HCT116 (cell line): ENCODE measurements at regions not wholly inside any gene's neighbourhood (a gene's known extent, or its start where the extent isn't known, plus 50 kb on each side); places are given as distances from the start of the nearest gene placed in this dataset.

ENCODE experiments used
- ATAC-seq: fragments of 200-7000 bp; cut with Tn5 transposase; 2 replicates; pipeline ENCODE4 v1.9.1; 2020; ENCODE audit warnings: mild to moderate bottlenecking, moderate library complexity
- BruUV-seq: library from RNA; stranded (reverse); fragments of 400-500 nt; replicated peaks from 2 replicates; lab custom pipeline; 2021; lab: Mats Ljungman, UMichigan
- CTCF ChIA-PET: fragments of 300-600 bp; sonication (Branson Sonifier 250); formaldehyde crosslinking; loops from one replicate; lab custom pipeline; 2021; ENCODE audit warnings: antibody characterized with exemption; lab: Charles Lee
- POLR2A ChIA-PET: fragments of 300-600, 350-600 bp; sonication (Branson Sonifier 250); formaldehyde crosslinking; loops from one replicate; lab custom pipeline; 2021; ENCODE audit warnings: antibody characterized with exemption; lab: Charles Lee
- RAD21 ChIA-PET, 2 experiments: fragments of 300-600 bp; sonication (Branson Sonifier 250); formaldehyde crosslinking; loops; one replicate each; lab custom pipeline; 2023; ENCODE audit warnings: low total read pairs in 2 of 2; ENCODE audit not compliant: uncharacterized antibody in 2 of 2, unreplicated experiment in 2 of 2, low non-redundant PET in 1 of 2; lab: Charles Lee
- DNase-seq: peaks from one replicate; pipeline ENCODE4 v3.0.0-alpha.2; 2010; ENCODE audit warnings: low read depth, low spot score
- H2AFZ ChIP-seq: fragments of 200-600 bp; shearing (Covaris generic), sonication (generic); 2 replicates; pipeline ENCODE4 v1.6.1; 2017; ENCODE audit warnings: low read depth, mixed run types, mixed read lengths, antibody characterized with exemption, low read length; ENCODE audit not compliant: poor library complexity, severe bottlenecking
- H3K27ac ChIP-seq: 2 replicates; pipeline ENCODE4 v1.5.1; 2012; ENCODE audit warnings: low read depth, low read length
- H3K27me3 ChIP-seq: fragments of 200-600 bp; sonication (generic); 2 replicates; pipeline ENCODE4 v1.6.1; 2016; ENCODE audit warnings: mixed run types, low read length, mixed read lengths; ENCODE audit not compliant: insufficient read depth
- H3K36me3 ChIP-seq, 2 experiments: fragments of 200-500 bp in 1 of 2; fragments of 200-600 bp in 1 of 2; sonication (Bioruptor generic) in 1 of 2; sonication (generic) in 1 of 2; 2 replicates each; pipeline versions ENCODE4 v1.5.1 to v1.6.1; 2014 to 2016; ENCODE audit warnings: low read length in 2 of 2, inconsistent platforms in 1 of 2, mixed read lengths in 1 of 2, mixed run types in 1 of 2; ENCODE audit not compliant: insufficient read depth in 2 of 2, control insufficient read depth in 1 of 2
- H3K4me1 ChIP-seq, 2 experiments: fragments of 200-600 bp in 1 of 2; sonication (generic) in 1 of 2; 2 replicates each; pipeline versions ENCODE4 v1.5.1 to v1.6.1; 2012 to 2017; ENCODE audit warnings: low read length in 2 of 2, inconsistent platforms in 1 of 2, mild to moderate bottlenecking in 1 of 2, mixed read lengths in 1 of 2, mixed run types in 1 of 2, moderate library complexity in 1 of 2; ENCODE audit not compliant: insufficient read depth in 2 of 2, control insufficient read depth in 1 of 2
- H3K4me2 ChIP-seq: fragments of 200-600 bp; sonication (generic); 2 replicates; pipeline ENCODE4 v1.6.1; 2017; ENCODE audit warnings: mixed run types, low read length, mixed read lengths
- H3K4me3 ChIP-seq, 2 experiments: fragments of 200-600 bp in 1 of 2; sonication (generic) in 1 of 2; replicated peaks in 1 of 2; 2 replicates each; pipeline ENCODE4 v1.5.1; 2011 to 2016; ENCODE audit warnings: low read length in 2 of 2, control low read depth in 1 of 2, low read depth in 1 of 2, mild to moderate bottlenecking in 1 of 2, mixed read lengths in 1 of 2, mixed run types in 1 of 2
- H3K79me2 ChIP-seq: fragments of 200-600 bp; sonication (generic); 2 replicates; pipeline ENCODE4 v1.6.1; 2017; ENCODE audit warnings: mild to moderate bottlenecking, mixed run types, low read length, moderate library complexity, mixed read lengths; ENCODE audit not compliant: insufficient read depth
- H3K9ac ChIP-seq: fragments of 200-600 bp; sonication (generic); 2 replicates; pipeline ENCODE4 v1.6.1; 2016; ENCODE audit warnings: low read length, mixed read lengths
- H3K9me2 ChIP-seq: fragments of 200-600 bp; sonication (generic), shearing (Covaris generic); 2 replicates; pipeline ENCODE4 v1.6.1; 2017; ENCODE audit warnings: mixed run types, mild to moderate bottlenecking, moderate library complexity; ENCODE audit not compliant: insufficient read depth
- H3K9me3 ChIP-seq, 2 experiments: fragments of 200-500 bp in 1 of 2; fragments of 200-600 bp in 1 of 2; sonication (Bioruptor generic) in 1 of 2; sonication (generic) in 1 of 2; 2 replicates each; pipeline ENCODE4 v1.6.1; 2014 to 2017; ENCODE audit warnings: low read length in 2 of 2, mixed read lengths in 2 of 2, inconsistent platforms in 1 of 2, low read depth in 1 of 2, mild to moderate bottlenecking in 1 of 2, mixed run types in 1 of 2, moderate library complexity in 1 of 2; ENCODE audit not compliant: control insufficient read depth in 1 of 2, insufficient read depth in 1 of 2
- H4K20me1 ChIP-seq: fragments of 200-600 bp; sonication (generic), shearing (Covaris generic); 2 replicates; pipeline ENCODE4 v1.6.1; 2017; ENCODE audit warnings: mixed run types, mild to moderate bottlenecking, moderate library complexity; ENCODE audit not compliant: insufficient read depth
- CBX3 ChIP-seq: IDR thresholded peaks from 2 replicates; pipeline ENCODE4 v1.6.1; 2012; ENCODE audit warnings: low read depth
- CEBPB ChIP-seq: IDR thresholded peaks from 2 replicates; pipeline ENCODE4 v1.6.1; 2012; ENCODE audit warnings: low read depth
- ELF1 ChIP-seq: IDR thresholded peaks from 2 replicates; pipeline ENCODE4 v1.6.1; 2012; ENCODE audit warnings: low read depth, borderline replicate concordance
- MAX ChIP-seq: IDR thresholded peaks from 2 replicates; pipeline ENCODE4 v1.6.1; 2012
- POLR2A ChIP-seq: IDR thresholded peaks from 2 replicates; pipeline ENCODE4 v1.7.0; 2011; ENCODE audit warnings: borderline replicate concordance; ENCODE audit not compliant: insufficient read depth, insufficient read length; ENCODE audit errors: extremely low read depth
- SIN3A ChIP-seq: IDR thresholded peaks from 2 replicates; pipeline ENCODE4 v1.6.1; 2012; ENCODE audit warnings: low read depth
- SP1 ChIP-seq: IDR thresholded peaks from 2 replicates; pipeline ENCODE4 v1.6.1; 2012; ENCODE audit warnings: low read depth
- TCF7L2 ChIP-seq: IDR thresholded peaks from 2 replicates; pipeline ENCODE4 v1.7.0; 2011; ENCODE audit warnings: borderline replicate concordance, inconsistent platforms; ENCODE audit not compliant: insufficient read depth, insufficient read length; ENCODE audit errors: extremely low read depth
- ZBTB33 ChIP-seq: IDR thresholded peaks from 2 replicates; pipeline ENCODE4 v1.6.1; 2011; ENCODE audit warnings: mild to moderate bottlenecking, low read length, moderate library complexity; ENCODE audit not compliant: insufficient replicate concordance; ENCODE audit errors: extremely low read depth
- ZNF274 ChIP-seq: fragments of 200-500 bp; sonication (Bioruptor generic); IDR thresholded peaks from 2 replicates; pipeline ENCODE4 v1.6.1; 2014; ENCODE audit warnings: mild to moderate bottlenecking, low read depth, low read length, inconsistent platforms
- intact Hi-C: fragments of 100-400 bp; cut with micrococcal nuclease; formaldehyde crosslinking; loops from 2 replicates; pipeline ENCODE4 v1.10.0; 2022
- TF ChIP-seq, protein P1 (sequence below): IDR thresholded peaks from 2 replicates; pipeline ENCODE4 v1.6.1; 2012

GRCh38 chr6:168817558-168818159 is 376.7 kb downstream of the SMOC2 start:
- H4K20me1 ChIP-seq, result no peaks in the 10 kb centered on the region
- H3K36me3 ChIP-seq, result no peaks in the 10 kb centered on the region
- H3K27me3 ChIP-seq, result no peaks in the 10 kb centered on the region
- H3K9ac ChIP-seq, result no peak overlapping the region
- ATAC-seq, result no peak
- H3K4me1 ChIP-seq, result no peaks in the 10 kb centered on the region
- no peak overlapping the region for H2AFZ ChIP-seq
- no peak overlapping the region for H3K4me2 ChIP-seq
- ChIA-PET RAD21 (no interaction called here), POLR2A (no interaction called here), CTCF (no interaction called here)
- no TSS peak for BruUV-seq
- H3K4me3 ChIP-seq, result no peak overlapping the region
- intact Hi-C loops, result no loop called here
- DNase-seq, result no peak
- no peak overlapping the region for H3K27ac ChIP-seq
- peaks cover 0 to 4% of the 10 kb centered on the region in 2 experiments; a peak in 1 of 4 replicates for H3K9me3 ChIP-seq
- H3K79me2 ChIP-seq, result no peaks in the 10 kb centered on the region
- no peaks in the 10 kb centered on the region for H3K9me2 ChIP-seq
- TF ChIP-seq, protein P1, sequence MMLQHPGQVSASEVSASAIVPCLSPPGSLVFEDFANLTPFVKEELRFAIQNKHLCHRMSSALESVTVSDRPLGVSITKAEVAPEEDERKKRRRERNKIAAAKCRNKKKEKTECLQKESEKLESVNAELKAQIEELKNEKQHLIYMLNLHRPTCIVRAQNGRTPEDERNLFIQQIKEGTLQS, result no peak
- TF ChIP-seq POLR2A (no peak), CEBPB (no peak), SIN3A (no peak), TCF7L2 (no peak), SP1 (no peak), MAX (no peak), ZNF274 (no peak), CBX3 (no peak), ZBTB33 (no peak), ELF1 (no peak)
